ENCODE measurements at regions not wholly inside any gene's neighbourhood (a gene's known extent, or its start where the extent isn't known, plus 50 kb on each side); places are given as distances from the start of the nearest gene placed in this dataset.

DNA sequence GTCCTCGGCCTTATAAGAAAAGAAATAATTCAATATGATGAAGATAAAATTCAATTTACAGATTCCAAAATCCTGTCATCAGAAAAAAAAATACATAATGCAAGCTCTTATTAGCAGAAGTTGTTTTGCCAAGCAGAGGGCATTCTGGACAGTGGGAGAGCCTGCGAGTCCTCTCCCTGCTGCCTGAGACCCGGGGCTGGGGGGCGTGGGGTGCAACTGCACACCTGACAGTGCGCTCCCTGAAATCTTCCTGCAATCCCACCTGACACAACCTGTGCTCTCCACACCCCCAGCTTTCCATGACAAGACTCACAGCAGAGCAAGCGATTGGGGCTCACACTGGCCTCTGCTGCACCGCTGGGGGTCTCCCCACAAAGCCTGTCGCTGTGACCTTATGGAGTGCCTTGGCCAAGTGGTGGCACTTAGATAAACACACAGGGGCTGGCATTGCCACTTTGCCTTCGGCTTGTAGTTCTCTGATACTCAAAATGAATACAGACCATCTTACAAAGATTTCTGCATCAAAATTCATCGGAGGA is 130.3 kb upstream of the PDE10A start (continued):
- TF ChIP-seq, protein P1, sequence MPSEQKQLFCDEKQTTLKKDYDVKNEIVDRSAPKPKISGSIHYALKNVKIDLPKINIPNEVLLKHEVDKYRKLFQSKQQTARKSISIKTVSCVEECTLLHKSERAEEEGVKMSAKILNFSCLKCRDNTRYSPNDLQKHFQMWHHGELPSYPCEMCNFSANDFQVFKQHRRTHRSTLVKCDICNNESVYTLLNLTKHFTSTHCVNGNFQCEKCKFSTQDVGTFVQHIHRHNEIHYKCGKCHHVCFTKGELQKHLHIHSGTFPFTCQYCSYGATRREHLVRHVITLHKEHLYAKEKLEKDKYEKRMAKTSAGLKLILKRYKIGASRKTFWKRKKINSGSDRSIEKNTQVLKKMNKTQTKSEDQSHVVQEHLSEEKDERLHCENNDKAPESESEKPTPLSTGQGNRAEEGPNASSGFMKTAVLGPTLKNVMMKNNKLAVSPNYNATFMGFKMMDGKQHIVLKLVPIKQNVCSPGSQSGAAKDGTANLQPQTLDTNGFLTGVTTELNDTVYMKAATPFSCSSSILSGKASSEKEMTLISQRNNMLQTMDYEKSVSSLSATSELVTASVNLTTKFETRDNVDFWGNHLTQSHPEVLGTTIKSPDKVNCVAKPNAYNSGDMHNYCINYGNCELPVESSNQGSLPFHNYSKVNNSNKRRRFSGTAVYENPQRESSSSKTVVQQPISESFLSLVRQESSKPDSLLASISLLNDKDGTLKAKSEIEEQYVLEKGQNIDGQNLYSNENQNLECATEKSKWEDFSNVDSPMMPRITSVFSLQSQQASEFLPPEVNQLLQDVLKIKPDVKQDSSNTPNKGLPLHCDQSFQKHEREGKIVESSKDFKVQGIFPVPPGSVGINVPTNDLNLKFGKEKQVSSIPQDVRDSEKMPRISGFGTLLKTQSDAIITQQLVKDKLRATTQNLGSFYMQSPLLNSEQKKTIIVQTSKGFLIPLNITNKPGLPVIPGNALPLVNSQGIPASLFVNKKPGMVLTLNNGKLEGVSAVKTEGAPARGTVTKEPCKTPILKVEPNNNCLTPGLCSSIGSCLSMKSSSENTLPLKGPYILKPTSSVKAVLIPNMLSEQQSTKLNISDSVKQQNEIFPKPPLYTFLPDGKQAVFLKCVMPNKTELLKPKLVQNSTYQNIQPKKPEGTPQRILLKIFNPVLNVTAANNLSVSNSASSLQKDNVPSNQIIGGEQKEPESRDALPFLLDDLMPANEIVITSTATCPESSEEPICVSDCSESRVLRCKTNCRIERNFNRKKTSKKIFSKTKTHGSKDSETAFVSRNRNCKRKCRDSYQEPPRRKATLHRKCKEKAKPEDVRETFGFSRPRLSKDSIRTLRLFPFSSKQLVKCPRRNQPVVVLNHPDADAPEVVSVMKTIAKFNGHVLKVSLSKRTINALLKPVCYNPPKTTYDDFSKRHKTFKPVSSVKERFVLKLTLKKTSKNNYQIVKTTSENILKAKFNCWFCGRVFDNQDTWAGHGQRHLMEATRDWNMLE (tag by site-specific recombination; conservative IDR thresholded peaks at IDR 0.05; ENCODE audit: low read depth) = no peak
- TF ChIP-seq ZNF704 (tag by site-specific recombination; IDR thresholded peaks at IDR 0.05) (no peak), KLF16 (tag by site-specific recombination; IDR thresholded peaks at IDR 0.05) (no peak), KLF7 (tag by site-specific recombination; IDR thresholded peaks at IDR 0.05; ENCODE audit: borderline replicate concordance) (no peak), ZNF433 (tag by site-specific recombination; IDR thresholded peaks at IDR 0.05; ENCODE audit: low read depth) (no peak), ZNF121 (tag by site-specific recombination; IDR thresholded peaks at IDR 0.05) (no peak), ZNF664 (tag by site-specific recombination; IDR thresholded peaks at IDR 0.05) (no peak), ZSCAN4 (tag by site-specific recombination; IDR thresholded peaks at IDR 0.05) (no peak)
- TF ChIP-seq, protein P2, sequence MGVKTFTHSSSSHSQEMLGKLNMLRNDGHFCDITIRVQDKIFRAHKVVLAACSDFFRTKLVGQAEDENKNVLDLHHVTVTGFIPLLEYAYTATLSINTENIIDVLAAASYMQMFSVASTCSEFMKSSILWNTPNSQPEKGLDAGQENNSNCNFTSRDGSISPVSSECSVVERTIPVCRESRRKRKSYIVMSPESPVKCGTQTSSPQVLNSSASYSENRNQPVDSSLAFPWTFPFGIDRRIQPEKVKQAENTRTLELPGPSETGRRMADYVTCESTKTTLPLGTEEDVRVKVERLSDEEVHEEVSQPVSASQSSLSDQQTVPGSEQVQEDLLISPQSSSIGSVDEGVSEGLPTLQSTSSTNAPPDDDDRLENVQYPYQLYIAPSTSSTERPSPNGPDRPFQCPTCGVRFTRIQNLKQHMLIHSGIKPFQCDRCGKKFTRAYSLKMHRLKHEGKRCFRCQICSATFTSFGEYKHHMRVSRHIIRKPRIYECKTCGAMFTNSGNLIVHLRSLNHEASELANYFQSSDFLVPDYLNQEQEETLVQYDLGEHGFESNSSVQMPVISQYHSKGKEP (tag by site-specific recombination; IDR thresholded peaks at IDR 0.05) = no peak
- TF ChIP-seq, protein P3, sequence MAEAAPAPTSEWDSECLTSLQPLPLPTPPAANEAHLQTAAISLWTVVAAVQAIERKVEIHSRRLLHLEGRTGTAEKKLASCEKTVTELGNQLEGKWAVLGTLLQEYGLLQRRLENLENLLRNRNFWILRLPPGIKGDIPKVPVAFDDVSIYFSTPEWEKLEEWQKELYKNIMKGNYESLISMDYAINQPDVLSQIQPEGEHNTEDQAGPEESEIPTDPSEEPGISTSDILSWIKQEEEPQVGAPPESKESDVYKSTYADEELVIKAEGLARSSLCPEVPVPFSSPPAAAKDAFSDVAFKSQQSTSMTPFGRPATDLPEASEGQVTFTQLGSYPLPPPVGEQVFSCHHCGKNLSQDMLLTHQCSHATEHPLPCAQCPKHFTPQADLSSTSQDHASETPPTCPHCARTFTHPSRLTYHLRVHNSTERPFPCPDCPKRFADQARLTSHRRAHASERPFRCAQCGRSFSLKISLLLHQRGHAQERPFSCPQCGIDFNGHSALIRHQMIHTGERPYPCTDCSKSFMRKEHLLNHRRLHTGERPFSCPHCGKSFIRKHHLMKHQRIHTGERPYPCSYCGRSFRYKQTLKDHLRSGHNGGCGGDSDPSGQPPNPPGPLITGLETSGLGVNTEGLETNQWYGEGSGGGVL (tag by site-specific recombination; IDR thresholded peaks at IDR 0.05) = no peak

DNA sequence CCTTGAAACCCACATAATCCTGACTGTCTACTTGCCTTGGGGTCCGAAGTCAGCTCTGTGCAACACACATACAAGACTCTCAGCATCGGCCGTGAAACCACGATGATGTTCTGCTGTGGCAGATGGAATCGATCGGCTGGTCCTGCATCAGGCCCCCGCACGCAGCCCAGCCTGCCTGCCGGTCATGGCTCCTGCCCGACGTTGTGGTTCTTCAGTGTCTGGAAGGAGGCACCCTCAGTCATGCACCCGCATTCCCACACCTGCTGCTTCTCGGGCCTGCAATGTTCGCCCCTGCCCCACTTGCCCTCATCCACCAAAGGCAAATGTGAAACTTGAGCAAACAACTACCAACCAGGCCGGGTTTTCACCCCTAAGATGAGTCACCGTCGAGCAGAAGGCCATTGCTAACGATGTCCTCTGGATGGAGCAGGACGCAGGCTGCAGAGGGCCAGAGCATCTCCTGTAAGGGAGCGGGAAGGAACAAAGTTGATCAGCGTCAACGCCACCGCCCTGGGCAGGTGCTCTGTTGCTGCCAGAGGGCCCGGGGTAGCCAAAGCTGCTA is 128.9 kb upstream of the PDE10A start:
- no peaks in the 10 kb centered on the region for H3K9me3 ChIP-seq (ENCODE audit: control insufficient read depth, insufficient read depth, low read depth, low read length)
- no peaks in the 10 kb centered on the region for H3K4me1 ChIP-seq (ENCODE audit: control insufficient read depth, insufficient read depth, low read length)
- H3K27ac ChIP-seq (ENCODE audit: extremely low read depth, low read depth, low read length) = no peak overlapping the region
- no peak overlapping the region for H3K4me3 ChIP-seq (ENCODE audit: low read depth, low read length)
- no peaks in the 10 kb centered on the region for H3K36me3 ChIP-seq (ENCODE audit: control insufficient read depth in 2 of 2, insufficient read depth in 1 of 2, low read length in 2 of 2)
- ChIA-PET POLR2A (no interaction called here), CTCF (interaction anchor here (0.9 to 1.1 kb wide), 2 partner anchors 62 to 314 kb away, joined by 3 read pairs; no protein-coding TSS in a partner anchor)
- TF ChIP-seq ZFP37 (tag by site-specific recombination; IDR thresholded peaks at IDR 0.05) (no peak), WT1 (tag by site-specific recombination; IDR thresholded peaks at IDR 0.05) (no peak), BCL11A (tag by site-specific recombination; IDR thresholded peaks at IDR 0.05; ENCODE audit: low read depth) (no peak), KLF8 (tag by site-specific recombination; IDR thresholded peaks at IDR 0.05) (no peak), ZBTB17 (tag by site-specific recombination; IDR thresholded peaks at IDR 0.05) (no peak), ZNF660 (tag by site-specific recombination; IDR thresholded peaks at IDR 0.05) (no peak), ZNF747 (tag by site-specific recombination; IDR thresholded peaks at IDR 0.05) (no peak)
- TF ChIP-seq, protein P4, sequence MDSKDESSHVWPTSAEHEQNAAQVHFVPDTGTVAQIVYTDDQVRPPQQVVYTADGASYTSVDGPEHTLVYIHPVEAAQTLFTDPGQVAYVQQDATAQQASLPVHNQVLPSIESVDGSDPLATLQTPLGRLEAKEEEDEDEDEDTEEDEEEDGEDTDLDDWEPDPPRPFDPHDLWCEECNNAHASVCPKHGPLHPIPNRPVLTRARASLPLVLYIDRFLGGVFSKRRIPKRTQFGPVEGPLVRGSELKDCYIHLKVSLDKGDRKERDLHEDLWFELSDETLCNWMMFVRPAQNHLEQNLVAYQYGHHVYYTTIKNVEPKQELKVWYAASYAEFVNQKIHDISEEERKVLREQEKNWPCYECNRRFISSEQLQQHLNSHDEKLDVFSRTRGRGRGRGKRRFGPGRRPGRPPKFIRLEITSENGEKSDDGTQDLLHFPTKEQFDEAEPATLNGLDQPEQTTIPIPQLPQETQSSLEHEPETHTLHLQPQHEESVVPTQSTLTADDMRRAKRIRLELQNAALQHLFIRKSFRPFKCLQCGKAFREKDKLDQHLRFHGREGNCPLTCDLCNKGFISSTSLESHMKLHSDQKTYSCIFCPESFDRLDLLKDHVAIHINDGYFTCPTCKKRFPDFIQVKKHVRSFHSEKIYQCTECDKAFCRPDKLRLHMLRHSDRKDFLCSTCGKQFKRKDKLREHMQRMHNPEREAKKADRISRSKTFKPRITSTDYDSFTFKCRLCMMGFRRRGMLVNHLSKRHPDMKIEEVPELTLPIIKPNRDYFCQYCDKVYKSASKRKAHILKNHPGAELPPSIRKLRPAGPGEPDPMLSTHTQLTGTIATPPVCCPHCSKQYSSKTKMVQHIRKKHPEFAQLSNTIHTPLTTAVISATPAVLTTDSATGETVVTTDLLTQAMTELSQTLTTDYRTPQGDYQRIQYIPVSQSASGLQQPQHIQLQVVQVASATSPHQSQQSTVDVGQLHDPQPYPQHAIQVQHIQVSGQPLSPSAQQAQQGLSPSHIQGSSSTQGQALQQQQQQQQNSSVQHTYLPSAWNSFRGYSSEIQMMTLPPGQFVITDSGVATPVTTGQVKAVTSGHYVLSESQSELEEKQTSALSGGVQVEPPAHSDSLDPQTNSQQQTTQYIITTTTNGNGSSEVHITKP (tag by site-specific recombination; IDR thresholded peaks at IDR 0.05) = no peak
- TF ChIP-seq, protein P5, sequence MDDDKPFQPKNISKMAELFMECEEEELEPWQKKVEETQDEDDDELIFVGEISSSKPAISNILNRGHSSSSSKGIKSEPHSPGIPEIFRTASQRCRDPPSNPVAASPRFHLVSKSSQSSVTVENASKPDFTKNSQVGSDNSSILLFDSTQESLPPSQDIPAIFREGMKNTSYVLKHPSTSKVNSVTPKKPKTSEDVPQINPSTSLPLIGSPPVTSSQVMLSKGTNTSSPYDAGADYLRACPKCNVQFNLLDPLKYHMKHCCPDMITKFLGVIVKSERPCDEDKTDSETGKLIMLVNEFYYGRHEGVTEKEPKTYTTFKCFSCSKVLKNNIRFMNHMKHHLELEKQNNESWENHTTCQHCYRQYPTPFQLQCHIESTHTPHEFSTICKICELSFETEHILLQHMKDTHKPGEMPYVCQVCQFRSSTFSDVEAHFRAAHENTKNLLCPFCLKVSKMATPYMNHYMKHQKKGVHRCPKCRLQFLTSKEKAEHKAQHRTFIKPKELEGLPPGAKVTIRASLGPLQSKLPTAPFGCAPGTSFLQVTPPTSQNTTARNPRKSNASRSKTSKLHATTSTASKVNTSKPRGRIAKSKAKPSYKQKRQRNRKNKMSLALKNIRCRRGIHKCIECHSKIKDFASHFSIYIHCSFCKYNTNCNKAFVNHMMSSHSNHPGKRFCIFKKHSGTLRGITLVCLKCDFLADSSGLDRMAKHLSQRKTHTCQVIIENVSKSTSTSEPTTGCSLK (tag by site-specific recombination; IDR thresholded peaks at IDR 0.05) = no peak

Data from HEK293 (cell line).